Endothelial cell of umbilical vein (primary cell): ENCODE measurements at regions not wholly inside any gene's neighbourhood (a gene's known extent, or its start where the extent isn't known, plus 50 kb on each side); places are given as distances from the start of the nearest gene placed in this dataset.

Experiments
- BruUV-seq: library from RNA; stranded (reverse); fragments of 400-500 nt; replicated peaks from 2 replicates; lab custom pipeline; 2021; lab: Mats Ljungman, UMichigan
- CTCF ChIA-PET: fragments of 300-600, 350-600 bp; sonication (Branson Sonifier 250); formaldehyde crosslinking; loops from one replicate; lab custom pipeline; 2021; ENCODE audit warnings: antibody characterized with exemption, inconsistent platforms; lab: Charles Lee
- POLR2A ChIA-PET: fragments of 300-600, 350-600 bp; sonication (Branson Sonifier 250); formaldehyde crosslinking; loops from one replicate; lab custom pipeline; 2021; ENCODE audit warnings: antibody characterized with exemption, inconsistent platforms; lab: Charles Lee
- DNase-seq: peaks from one replicate; pipeline ENCODE4 v3.0.0-alpha.2; 2011; ENCODE audit warnings: low read depth, low spot score
- FAIRE-seq: peaks from 2 replicates; lab custom pipeline; 2011; peaks lifted over from hg19 to GRCh38; lab: Jason Lieb, UNC
- H2AFZ ChIP-seq: 2 replicates; pipeline ENCODE4 v1.6.0; 2012; ENCODE audit warnings: low read depth, low read length, control low read depth, inconsistent platforms
- H3K27ac ChIP-seq: 2 replicates; pipeline ENCODE4 v1.5.1; 2011; ENCODE audit warnings: low read depth, mild to moderate bottlenecking, control low read depth, low read length, moderate library complexity; ENCODE audit not compliant: insufficient read depth
- H3K27me3 ChIP-seq, 2 experiments: 2 replicates each; pipeline versions ENCODE4 v1.6.0 to v1.6.1; 2011; ENCODE audit warnings: low read length in 2 of 2, mixed read lengths in 1 of 2; ENCODE audit not compliant: control insufficient read depth in 2 of 2, insufficient read depth in 2 of 2
- H3K36me3 ChIP-seq, 2 experiments: 2 replicates in 1 of 2; 3 replicates in 1 of 2; pipeline ENCODE4 v1.5.1; 2011; ENCODE audit warnings: low read length in 2 of 2, mild to moderate bottlenecking in 1 of 2, moderate library complexity in 1 of 2; ENCODE audit not compliant: control insufficient read depth in 2 of 2, insufficient read depth in 2 of 2; ENCODE audit errors: extremely low read depth in 1 of 2
- H3K4me1 ChIP-seq: 3 replicates; pipeline ENCODE4 v1.5.1; 2011; ENCODE audit warnings: mild to moderate bottlenecking, low read length; ENCODE audit not compliant: control insufficient read depth, insufficient read depth; ENCODE audit errors: extremely low read depth
- H3K4me2 ChIP-seq: 2 replicates; pipeline ENCODE4 v1.6.1; 2011; ENCODE audit warnings: low read length, control low read depth, mixed read lengths; ENCODE audit not compliant: insufficient read depth
- H3K4me3 ChIP-seq, 3 experiments: fragments of 200-600 bp in 1 of 3; sonication (generic), shearing (Covaris generic) in 1 of 3; replicated peaks in 1 of 3; 2 replicates each; pipeline ENCODE4 v1.5.1; 2011 to 2016; ENCODE audit warnings: control low read depth in 3 of 3, low read length in 3 of 3, mild to moderate bottlenecking in 2 of 3, inconsistent platforms in 1 of 3, low read depth in 1 of 3, moderate library complexity in 1 of 3; ENCODE audit not compliant: insufficient read depth in 1 of 3
- H3K79me2 ChIP-seq: 2 replicates; pipeline ENCODE4 v1.6.0; 2012; ENCODE audit warnings: low read length, inconsistent platforms; ENCODE audit not compliant: control insufficient read depth, insufficient read depth
- H3K9ac ChIP-seq: replicated peaks from 2 replicates; pipeline ENCODE3; 2011; ENCODE audit warnings: low read length, control low read depth; ENCODE audit not compliant: insufficient read depth; ENCODE audit errors: extremely low read depth
- H3K9me1 ChIP-seq: replicated peaks from 3 replicates; pipeline ENCODE4 v1.6.0; 2011; ENCODE audit warnings: mild to moderate bottlenecking, low read length; ENCODE audit not compliant: control insufficient read depth, insufficient read depth; ENCODE audit errors: extremely low read depth
- H3K9me3 ChIP-seq: replicated peaks from 2 replicates; pipeline ENCODE4 v1.5.1; 2012; ENCODE audit warnings: low read length, inconsistent platforms; ENCODE audit not compliant: control insufficient read depth, insufficient read depth
- H4K20me1 ChIP-seq: replicated peaks from 2 replicates; pipeline ENCODE3; 2011; ENCODE audit warnings: mild to moderate bottlenecking, low read length; ENCODE audit not compliant: control insufficient read depth, insufficient read depth; ENCODE audit errors: extremely low read depth
- CTCF ChIP-seq, 2 donors: IDR thresholded peaks; 1 replicate in 1 of 2; 2 replicates in 1 of 2; pipeline ENCODE4 v1.5.1; 2011; ENCODE audit warnings: low read length in 2 of 2, mild to moderate bottlenecking in 2 of 2, moderate library complexity in 2 of 2, control low read depth in 1 of 2, inconsistent platforms in 1 of 2, low read depth in 1 of 2; ENCODE audit not compliant: insufficient read depth in 1 of 2; ENCODE audit errors: extremely low read depth in 1 of 2
- EZH2 ChIP-seq: IDR thresholded peaks from 2 replicates; pipeline ENCODE4 v1.6.1; 2012; ENCODE audit warnings: borderline replicate concordance, low read depth, mild to moderate bottlenecking, moderate library complexity, low read length, inconsistent platforms; ENCODE audit not compliant: severe bottlenecking
- FOS ChIP-seq: IDR thresholded peaks from 2 replicates; pipeline ENCODE4 v1.6.1; 2011; ENCODE audit warnings: mild to moderate bottlenecking, low read length, moderate library complexity, borderline replicate concordance; ENCODE audit not compliant: insufficient read depth
- GATA2 ChIP-seq: IDR thresholded peaks from 2 replicates; pipeline ENCODE4 v1.7.0; 2011; ENCODE audit warnings: low read depth, mild to moderate bottlenecking, moderate library complexity, mixed read lengths, low read length; ENCODE audit not compliant: insufficient read length, insufficient read depth
- JUN ChIP-seq: IDR thresholded peaks from 2 replicates; pipeline ENCODE4 v1.6.1; 2011; ENCODE audit warnings: borderline replicate concordance, low read depth; ENCODE audit not compliant: insufficient read length, insufficient read depth
- MAX ChIP-seq: IDR thresholded peaks from 2 replicates; pipeline ENCODE4 v1.6.1; 2011; ENCODE audit not compliant: insufficient read depth, insufficient read length
- MYC ChIP-seq: IDR thresholded peaks from one replicate; pipeline ENCODE4 v1.6.1; 2011; ENCODE audit warnings: mild to moderate bottlenecking, low read depth, low read length
- POLR2A ChIP-seq: IDR thresholded peaks from 2 replicates; pipeline ENCODE4 v1.6.1; 2012; ENCODE audit warnings: low read depth, mild to moderate bottlenecking, control low read depth, low read length
- POLR2AphosphoS5 ChIP-seq: IDR thresholded peaks from 2 replicates; pipeline ENCODE4 v1.6.1; 2012; ENCODE audit warnings: low read depth, mild to moderate bottlenecking, control low read depth, low read length, moderate library complexity; ENCODE audit not compliant: insufficient read depth
- dilution Hi-C: fragments of 300-500 bp; cut with MboI; formaldehyde crosslinking; loops from one replicate; pipeline ENCODE4 v1.15.0; 2019; ENCODE audit warnings: low sequenced_read_pairs; ENCODE audit not compliant: extremely low pct_ligation_motif_present
- intact Hi-C: fragments of 100-400 bp; cut with micrococcal nuclease; formaldehyde crosslinking; loops from one replicate; pipeline ENCODE4 v1.10.0; 2022

- H3K36me3 ChIP-seq, result no peaks in the 10 kb centered on the region
- ChIA-PET POLR2A (no interaction called here), CTCF (no interaction called here)
- BruUV-seq, result no TSS peak
- no peak overlapping the region for H2AFZ ChIP-seq
- no peak overlapping the region for H3K9ac ChIP-seq
- dilution Hi-C loops, result no loop called here
- H3K79me2 ChIP-seq, result no peaks in the 10 kb centered on the region
- TF ChIP-seq JUN (no peak), GATA2 (no peak), EZH2 (no peak), FOS (no peak), MYC (no peak), MAX (no peak), CTCF (IDR thresholded peaks at IDR 0.05; ENCODE audit: extremely low read depth in 1 of 2, insufficient read depth in 1 of 2, low read depth in 1 of 2, low read length in 2 of 2) (no peak), POLR2A (no peak), POLR2AphosphoS5 (no peak)
- H4K20me1 ChIP-seq, result no peaks in the 10 kb centered on the region
- DNase-seq, result no peak
- H3K9me3 ChIP-seq, result no peaks in the 10 kb centered on the region
- H3K4me1 ChIP-seq, result no peaks in the 10 kb centered on the region
- H3K27me3 ChIP-seq, result no peaks in the 10 kb centered on the region
- no peaks in the 10 kb centered on the region for H3K9me1 ChIP-seq
- H3K27ac ChIP-seq, result no peak overlapping the region
- H3K4me3 ChIP-seq, result no peak overlapping the region
- no peak for FAIRE-seq
- intact Hi-C loops, result no loop called here
- H3K4me2 ChIP-seq, result no peak overlapping the region
Observed at GRCh38 chr10:84700668-84701369, 372.4 kb downstream of the CCSER2 start.
